ENCODE measurements at regions not wholly inside any gene's neighbourhood (a gene's known extent, or its start where the extent isn't known, plus 50 kb on each side); places are given as distances from the start of the nearest gene placed in this dataset.

GRCh38 chr1:191151321-191151807, 673.7 kb upstream of the BRINP3 start:
- no peak for DNase-seq (ENCODE audit: low read depth)

- DNase-seq (ENCODE audit: low read depth) = no peak
These were observed 675.1 kb upstream of the BRINP3 start for GRCh38 chr1:191152776-191153175.

- DNase-seq (ENCODE audit: low read depth) = no peak
These were observed 677.5 kb upstream of the BRINP3 start for GRCh38 chr1:191155178-191155577.

- no peak for DNase-seq (ENCODE audit: low read depth)
These were observed 683.2 kb upstream of the BRINP3 start for GRCh38 chr1:191160837-191161236.

- DNase-seq (ENCODE audit: low read depth) = no peak
These were observed 685.1 kb upstream of the BRINP3 start for GRCh38 chr1:191162762-191163161.

GRCh38 chr1:191163621-191164020, 686.0 kb upstream of the BRINP3 start:
- no peak for DNase-seq (ENCODE audit: low read depth)

GRCh38 chr1:191174298-191174697, 696.6 kb upstream of the BRINP3 start:
- no peak for DNase-seq (ENCODE audit: low read depth)

- DNase-seq (ENCODE audit: low read depth) = no peak
These were observed 698.5 kb upstream of the BRINP3 start for GRCh38 chr1:191176131-191176530.

GRCh38 chr1:191206513-191207207, 729.0 kb upstream of the BRINP3 start:
- no peak for DNase-seq (ENCODE audit: low read depth)

- no peak for DNase-seq (ENCODE audit: low read depth)
These were observed 744.5 kb upstream of the BRINP3 start for GRCh38 chr1:191222206-191222605.

- DNase-seq (ENCODE audit: low read depth) = no peak
These were observed 763.3 kb upstream of the BRINP3 start for GRCh38 chr1:191240925-191241324.

GRCh38 chr1:191255354-191256054, 777.8 kb upstream of the BRINP3 start:
- DNase-seq (ENCODE audit: low read depth) = no peak

- no peak for DNase-seq (ENCODE audit: low read depth)
These were observed 779.3 kb upstream of the BRINP3 start for GRCh38 chr1:191256917-191257316.

- DNase-seq (ENCODE audit: low read depth) = no peak
These were observed 782.4 kb upstream of the BRINP3 start for GRCh38 chr1:191260056-191260455.

- DNase-seq (ENCODE audit: low read depth) = no peak
These were observed 783.4 kb upstream of the BRINP3 start for GRCh38 chr1:191261111-191261510.

GRCh38 chr1:191279266-191279800, 801.7 kb upstream of the BRINP3 start:
- DNase-seq (ENCODE audit: low read depth) = no peak

- DNase-seq (ENCODE audit: low read depth) = no peak
These were observed 806.5 kb upstream of the BRINP3 start for GRCh38 chr1:191284175-191284574.

GRCh38 chr1:191290441-191290840, 812.8 kb upstream of the BRINP3 start:
- no peak for DNase-seq (ENCODE audit: low read depth)

- DNase-seq (ENCODE audit: low read depth) = no peak
These were observed 827.7 kb upstream of the BRINP3 start for GRCh38 chr1:191305370-191305769.

- DNase-seq (ENCODE audit: low read depth) = no peak
These were observed 829.3 kb upstream of the BRINP3 start for GRCh38 chr1:191306916-191307315.

GRCh38 chr1:191320062-191320461, 838.2 kb upstream of the RGS18 start:
- DNase-seq (ENCODE audit: low read depth) = peak; percentile 1

GRCh38 chr1:191327868-191328267, 830.4 kb upstream of the RGS18 start:
- DNase-seq (ENCODE audit: low read depth) = no peak

- no peak for DNase-seq (ENCODE audit: low read depth)
These were observed 814.4 kb upstream of the RGS18 start for GRCh38 chr1:191343816-191344215.

All from RPMI7951 (cell line).